SK-N-SH treated with all-trans-retinoic acid at 6 μM for 48 hours (cell line): ENCODE measurements at regions not wholly inside any gene's neighbourhood (a gene's known extent, or its start where the extent isn't known, plus 50 kb on each side); places are given as distances from the start of the nearest gene placed in this dataset.

Experiments used
- ATAC-seq: fragments of 200-7000 bp; cut with Tn5 transposase; 3 replicates; pipeline ENCODE4 v1.9.1; 2020; ENCODE audit warnings: mild to moderate bottlenecking, moderate library complexity
- ARNTL ChIP-seq: fragments of 450-650 bp; formaldehyde crosslinking; IDR thresholded peaks from 2 replicates; pipeline ENCODE4 v1.5.0; 2020; ENCODE audit warnings: low read depth, mild to moderate bottlenecking, moderate library complexity, borderline replicate concordance
- BACH2 ChIP-seq: fragments of 250-450 bp; sonication (Bioruptor Pico); IDR thresholded peaks from 2 replicates; pipeline ENCODE4 v1.9.0; 2021; ENCODE audit warnings: mild to moderate bottlenecking, borderline replicate concordance
- CREB5 ChIP-seq: fragments of 250-450 bp; sonication (Bioruptor Pico); IDR thresholded peaks from 2 replicates; pipeline ENCODE4 v1.5.1; 2020; ENCODE audit warnings: low read depth, mild to moderate bottlenecking, moderate library complexity
- CSDC2 ChIP-seq: fragments of 250-450 bp; sonication (Bioruptor Pico); IDR thresholded peaks from 2 replicates; pipeline ENCODE4 v1.5.0; 2020; ENCODE audit warnings: mild to moderate bottlenecking, moderate library complexity
- CSRNP3 ChIP-seq: fragments of 250-450 bp; sonication (Bioruptor Pico); IDR thresholded peaks from 2 replicates; pipeline ENCODE4 v1.5.1; 2021; ENCODE audit warnings: mild to moderate bottlenecking, moderate library complexity
- ESRRG ChIP-seq: fragments of 250-450 bp; sonication (Bioruptor Pico); IDR thresholded peaks from 2 replicates; pipeline ENCODE4 v1.6.1; 2021; ENCODE audit warnings: mild to moderate bottlenecking
- GLIS3 ChIP-seq: fragments of 250-450 bp; sonication (Bioruptor Pico); IDR thresholded peaks from 2 replicates; pipeline ENCODE4 v1.5.0; 2020; ENCODE audit warnings: mild to moderate bottlenecking, moderate library complexity
- ISL1 ChIP-seq: fragments of 250-450 bp; sonication (Bioruptor Pico); IDR thresholded peaks from 2 replicates; pipeline ENCODE4 v2.1.2; 2022; ENCODE audit warnings: mild to moderate bottlenecking, moderate library complexity
- OSR1 ChIP-seq: fragments of 250-450 bp; sonication (Bioruptor Pico); IDR thresholded peaks from 2 replicates; pipeline ENCODE4 v1.8.0; 2022; ENCODE audit warnings: moderate library complexity, mild to moderate bottlenecking, inconsistent platforms
- PATZ1 ChIP-seq: fragments of 250-450 bp; sonication (Bioruptor Pico); IDR thresholded peaks from 2 replicates; pipeline ENCODE4 v1.8.0; 2020; ENCODE audit warnings: mild to moderate bottlenecking, moderate library complexity, borderline replicate concordance
- PPARA ChIP-seq: fragments of 250-450 bp; sonication (Bioruptor Pico); IDR thresholded peaks from 2 replicates; pipeline ENCODE4 v1.5.0; 2020; ENCODE audit warnings: mild to moderate bottlenecking, borderline replicate concordance
- RARB ChIP-seq: fragments of 250-450 bp; sonication (Bioruptor Pico); IDR thresholded peaks from 2 replicates; pipeline ENCODE4 v1.8.0; 2021; ENCODE audit warnings: mild to moderate bottlenecking, moderate library complexity
- SNAI2 ChIP-seq: fragments of 250-450 bp; sonication (Bioruptor Pico); IDR thresholded peaks from 2 replicates; pipeline ENCODE4 v1.5.0; 2020; ENCODE audit warnings: mild to moderate bottlenecking, moderate library complexity
- TCF4 ChIP-seq: fragments of 250-450 bp; sonication (Bioruptor Pico); IDR thresholded peaks from 2 replicates; pipeline ENCODE4 v1.8.0; 2021; ENCODE audit warnings: mild to moderate bottlenecking, moderate library complexity, borderline replicate concordance
- TSHZ2 ChIP-seq: fragments of 250-450 bp; sonication (Bioruptor Pico); IDR thresholded peaks from 2 replicates; pipeline ENCODE4 v1.5.0; 2020; ENCODE audit warnings: mild to moderate bottlenecking, moderate library complexity
- ZC3H10 ChIP-seq: fragments of 250-450 bp; sonication (Bioruptor Pico); IDR thresholded peaks from 2 replicates; pipeline ENCODE4 v1.5.1; 2021; ENCODE audit warnings: mild to moderate bottlenecking, moderate library complexity
- ZFP3 ChIP-seq: fragments of 250-450 bp; sonication (Bioruptor Pico); IDR thresholded peaks from 2 replicates; pipeline ENCODE4 v1.5.0; 2020; ENCODE audit warnings: mild to moderate bottlenecking, moderate library complexity
- ZFP30 ChIP-seq: fragments of 450-650 bp; formaldehyde crosslinking; IDR thresholded peaks from 2 replicates; pipeline ENCODE4 v1.5.0; 2022; ENCODE audit warnings: mild to moderate bottlenecking, moderate library complexity
- ZNF565 ChIP-seq: fragments of 450-650 bp; formaldehyde crosslinking; conservative IDR thresholded peaks from 2 replicates; pipeline ENCODE4 v1.5.0; 2020; ENCODE audit warnings: low read depth, mild to moderate bottlenecking, moderate library complexity
- ZNF70 ChIP-seq: fragments of 450-650 bp; formaldehyde crosslinking; IDR thresholded peaks from 2 replicates; pipeline ENCODE4 v1.5.0; 2020; ENCODE audit warnings: mild to moderate bottlenecking, moderate library complexity
- ZNF8 ChIP-seq: fragments of 450-650 bp; formaldehyde crosslinking; IDR thresholded peaks from 2 replicates; pipeline ENCODE4 v1.5.0; 2020; ENCODE audit warnings: mild to moderate bottlenecking, moderate library complexity

- no peak for ATAC-seq
Measured at GRCh38 chr3:132084982-132085381, 50.2 kb upstream of the CPNE4 start.

GRCh38 chr3:132087356-132087755 is 52.5 kb upstream of the CPNE4 start:
- no peak for TF ChIP-seq ESRRG (CRISPR knock-in tag)
- no peak for TF ChIP-seq TSHZ2 (CRISPR knock-in tag)
- TF ChIP-seq GLIS3, result no peak
- no peak for TF ChIP-seq ISL1 (CRISPR knock-in tag)
- TF ChIP-seq OSR1 (CRISPR knock-in tag), result no peak
- TF ChIP-seq ARNTL (CRISPR knock-in tag), result no peak
- no peak for TF ChIP-seq TCF4 (CRISPR knock-in tag)
- no peak for TF ChIP-seq ZFP3 (CRISPR knock-in tag)
- no peak for TF ChIP-seq ZNF70 (CRISPR knock-in tag)
- no peak for TF ChIP-seq CSDC2 (CRISPR knock-in tag)
- no peak for TF ChIP-seq SNAI2 (CRISPR knock-in tag)
- TF ChIP-seq PPARA (CRISPR knock-in tag), result no peak
- no peak for TF ChIP-seq ZNF8 (CRISPR knock-in tag)
- TF ChIP-seq ZC3H10 (CRISPR knock-in tag), result no peak
- no peak for TF ChIP-seq PATZ1 (CRISPR knock-in tag)
- no peak for TF ChIP-seq BACH2 (CRISPR knock-in tag)
- no peak for TF ChIP-seq CREB5 (CRISPR knock-in tag)
- TF ChIP-seq CSRNP3 (CRISPR knock-in tag), result no peak
- no peak for TF ChIP-seq ZNF565
- no peak for TF ChIP-seq RARB (CRISPR knock-in tag)
- ATAC-seq, result no peak

More at GRCh38 chr3:132084982-132085381, 50.2 kb upstream of the CPNE4 start:
- TF ChIP-seq CREB5 (CRISPR knock-in tag) (no peak), CSDC2 (CRISPR knock-in tag) (no peak), ZC3H10 (CRISPR knock-in tag) (no peak), TSHZ2 (CRISPR knock-in tag) (no peak), ZNF70 (CRISPR knock-in tag) (no peak), ISL1 (CRISPR knock-in tag) (no peak), ESRRG (CRISPR knock-in tag) (no peak), ARNTL (CRISPR knock-in tag) (no peak), ZFP30 (CRISPR knock-in tag) (no peak)
